ENCODE measurements at regions not wholly inside any gene's neighbourhood (a gene's known extent, or its start where the extent isn't known, plus 50 kb on each side); places are given as distances from the start of the nearest gene placed in this dataset.

GRCh38 chr17:53950207-53950857 lies 127.6 kb downstream of the KIF2B start:
- no peak for TF ChIP-seq TCF12 (IDR thresholded peaks at IDR 0.05; ENCODE audit: low read depth)
- TF ChIP-seq TAF1 (IDR thresholded peaks at IDR 0.05; ENCODE audit: low read depth): no peak
- no peak for TF ChIP-seq NFIC (IDR thresholded peaks at IDR 0.05)
- TF ChIP-seq, protein P1, sequence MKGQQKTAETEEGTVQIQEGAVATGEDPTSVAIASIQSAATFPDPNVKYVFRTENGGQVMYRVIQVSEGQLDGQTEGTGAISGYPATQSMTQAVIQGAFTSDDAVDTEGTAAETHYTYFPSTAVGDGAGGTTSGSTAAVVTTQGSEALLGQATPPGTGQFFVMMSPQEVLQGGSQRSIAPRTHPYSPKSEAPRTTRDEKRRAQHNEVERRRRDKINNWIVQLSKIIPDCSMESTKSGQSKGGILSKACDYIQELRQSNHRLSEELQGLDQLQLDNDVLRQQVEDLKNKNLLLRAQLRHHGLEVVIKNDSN (IDR thresholded peaks at IDR 0.05): no peak
- no peak for TF ChIP-seq TEAD4 (IDR thresholded peaks at IDR 0.05)

DNA sequence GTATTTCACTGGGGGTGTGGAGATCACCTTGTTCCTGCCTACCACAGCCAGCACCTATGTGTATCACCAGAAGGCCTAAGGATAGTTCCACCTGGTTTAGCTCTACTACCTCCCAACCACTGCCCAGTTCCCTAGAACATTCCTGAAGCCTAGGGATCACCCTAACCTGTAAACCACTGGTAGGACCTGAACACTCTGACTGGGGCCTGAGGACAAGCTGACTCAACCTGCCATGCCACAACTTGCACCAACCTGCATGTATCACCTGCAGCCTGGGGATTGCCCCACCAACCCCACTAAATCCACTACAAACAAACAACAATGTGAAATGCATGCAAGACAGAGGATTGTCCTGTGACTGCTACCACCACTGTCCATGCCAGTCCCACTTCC lies 128.1 kb downstream of the KIF2B start:
- TF ChIP-seq, protein P1 (IDR thresholded peaks at IDR 0.05): no peak
- TF ChIP-seq TAF1 (IDR thresholded peaks at IDR 0.05; ENCODE audit: low read depth): no peak
- no peak for TF ChIP-seq EGR1 (IDR thresholded peaks at IDR 0.05)
- TF ChIP-seq MAX (IDR thresholded peaks at IDR 0.05): no peak
- TF ChIP-seq CREB1 (IDR thresholded peaks at IDR 0.05; ENCODE audit: low read depth): no peak
- no peak for TF ChIP-seq TCF12 (IDR thresholded peaks at IDR 0.05; ENCODE audit: low read depth)
- TF ChIP-seq FOXM1 (IDR thresholded peaks at IDR 0.05; ENCODE audit: borderline replicate concordance, low read depth): no peak
- no peak for TF ChIP-seq CEBPB (IDR thresholded peaks at IDR 0.05)

GRCh38 chr17:53971361-53971760 lies 148.6 kb downstream of the KIF2B start:
- TF ChIP-seq CEBPB (IDR thresholded peaks at IDR 0.05): no peak
- TF ChIP-seq RAD21 (IDR thresholded peaks at IDR 0.05; ENCODE audit: low read depth): no peak
- no peak for TF ChIP-seq YY1 (IDR thresholded peaks at IDR 0.05; ENCODE audit: low read depth)
- no peak for TF ChIP-seq TCF12 (IDR thresholded peaks at IDR 0.05; ENCODE audit: low read depth)
- TF ChIP-seq NFIC (IDR thresholded peaks at IDR 0.05): no peak
- no peak for TF ChIP-seq ZBTB7A (IDR thresholded peaks at IDR 0.05; ENCODE audit: low read depth)
- no peak for TF ChIP-seq TEAD4 (IDR thresholded peaks at IDR 0.05)
- TF ChIP-seq EGR1 (IDR thresholded peaks at IDR 0.05): no peak
- no peak for TF ChIP-seq FOXM1 (IDR thresholded peaks at IDR 0.05; ENCODE audit: borderline replicate concordance, low read depth)
- TF ChIP-seq REST (IDR thresholded peaks at IDR 0.05; ENCODE audit: low read depth): no peak
- no peak for TF ChIP-seq CREB1 (IDR thresholded peaks at IDR 0.05; ENCODE audit: low read depth)
- no peak for TF ChIP-seq MAX (IDR thresholded peaks at IDR 0.05)
- TF ChIP-seq, protein P1 (IDR thresholded peaks at IDR 0.05): no peak
- TF ChIP-seq EP300 (IDR thresholded peaks at IDR 0.05; ENCODE audit: borderline replicate concordance): no peak
- TF ChIP-seq TAF1 (IDR thresholded peaks at IDR 0.05; ENCODE audit: low read depth): no peak

- no peak for TF ChIP-seq EP300 (IDR thresholded peaks at IDR 0.05; ENCODE audit: borderline replicate concordance)
- TF ChIP-seq REST (IDR thresholded peaks at IDR 0.05; ENCODE audit: low read depth): no peak
- no peak for TF ChIP-seq TCF12 (IDR thresholded peaks at IDR 0.05; ENCODE audit: low read depth)
- TF ChIP-seq, protein P1 (IDR thresholded peaks at IDR 0.05): no peak
- no peak for TF ChIP-seq CEBPB (IDR thresholded peaks at IDR 0.05)
- TF ChIP-seq YY1 (IDR thresholded peaks at IDR 0.05; ENCODE audit: low read depth): no peak
Observed at GRCh38 chr17:53979991-53980390, 157.3 kb downstream of the KIF2B start.

DNA sequence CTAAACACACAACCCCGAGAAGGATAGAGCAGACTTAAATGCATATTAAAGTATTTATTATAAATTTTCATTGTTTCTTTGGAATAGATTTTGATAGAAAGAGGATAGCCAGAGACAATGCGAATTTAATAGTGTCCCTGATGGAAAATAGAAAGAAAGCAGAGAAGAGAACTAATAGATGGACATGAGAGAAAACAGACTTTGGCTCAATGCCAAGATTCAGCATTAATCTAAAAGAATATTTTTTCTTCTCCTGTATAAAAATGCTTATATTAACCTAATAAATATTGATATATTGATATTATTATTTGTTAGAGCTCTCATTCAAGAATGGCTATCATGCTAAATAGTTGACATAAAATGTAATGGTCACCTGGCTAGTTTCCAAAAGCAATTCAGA lies 173.4 kb downstream of the KIF2B start:
- TF ChIP-seq, protein P1 (IDR thresholded peaks at IDR 0.05): no peak
- TF ChIP-seq EP300 (IDR thresholded peaks at IDR 0.05; ENCODE audit: borderline replicate concordance): no peak
- no peak for TF ChIP-seq MAX (IDR thresholded peaks at IDR 0.05)
- no peak for TF ChIP-seq RAD21 (IDR thresholded peaks at IDR 0.05; ENCODE audit: low read depth)
- TF ChIP-seq TAF1 (IDR thresholded peaks at IDR 0.05; ENCODE audit: low read depth): no peak
- no peak for TF ChIP-seq CEBPB (IDR thresholded peaks at IDR 0.05)
- TF ChIP-seq REST (IDR thresholded peaks at IDR 0.05; ENCODE audit: low read depth): no peak

Data from Ishikawa (cell line).